Esophagus squamous epithelium (tissue), 5 donors: ENCODE measurements at regions not wholly inside any gene's neighbourhood (a gene's known extent, or its start where the extent isn't known, plus 50 kb on each side); places are given as distances from the start of the nearest gene placed in this dataset.

Source experiments
- DNase-seq: peaks from one replicate; lab custom pipeline; 2025; lab: John Stamatoyannopoulos, UW
- H3K27ac ChIP-seq, 4 donors: fragments of 200-600 bp; sonication (generic); one replicate each; pipeline ENCODE4 v1.5.1; 2016 to 2019; ENCODE audit warnings: mild to moderate bottlenecking in 1 of 4
- H3K27me3 ChIP-seq, 4 donors: fragments of 200-600 bp; sonication (generic); 1 replicate in 3 of 4; 2 replicates in 1 of 4; pipeline versions ENCODE4 v1.5.1 to v1.6.0; 2017 to 2021; ENCODE audit warnings: antibody characterized with exemption in 1 of 4
- H3K36me3 ChIP-seq, 3 donors: fragments of 200-600 bp; sonication (generic); one replicate each; pipeline ENCODE4 v1.5.1; 2016 to 2019
- H3K4me1 ChIP-seq, 3 donors: fragments of 200-600 bp; sonication (generic); one replicate each; pipeline ENCODE4 v1.5.1; 2017 to 2019
- H3K4me3 ChIP-seq, 4 donors: fragments of 200-600 bp; sonication (generic); 1 replicate in 3 of 4; 2 replicates in 1 of 4; pipeline ENCODE4 v1.5.1; 2016 to 2019; ENCODE audit warnings: mild to moderate bottlenecking in 2 of 4, moderate library complexity in 1 of 4
- H3K9me3 ChIP-seq, 3 donors: fragments of 200-600 bp; sonication (generic); one replicate each; pipeline ENCODE4 v1.5.1; 2016 to 2019
- POLR2A ChIP-seq, 4 donors: fragments of 450-650 bp; IDR thresholded peaks; one replicate each; pipeline ENCODE4 v1.6.1; 2017; ENCODE audit warnings: antibody characterized with exemption in 4 of 4, mild to moderate bottlenecking in 4 of 4, moderate library complexity in 3 of 4
- WGBS, 2 donors: methylation state at CpG; one replicate each; pipeline ENCODE4 v1.1.5; 2018; 5-methylcytosine and 5-hydroxymethylcytosine counted together
- intact Hi-C: fragments of 100-400 bp; cut with DNase I; formaldehyde crosslinking; loops from one replicate; pipeline ENCODE4 v1.15.0; 2022
- TF ChIP-seq, protein P1 (sequence below), 6 experiments: fragments of 450-650 bp in 4 of 6; fragments of 200-600 bp in 2 of 6; sonication (generic) in 2 of 6; IDR thresholded peaks; one replicate each; pipeline ENCODE4 v1.5.1; 2016 to 2019; ENCODE audit warnings: antibody characterized with exemption in 6 of 6, mild to moderate bottlenecking in 4 of 6, moderate library complexity in 4 of 6
- donor health status: DM: yes; HTN: yes; CAD: no.

DNA sequence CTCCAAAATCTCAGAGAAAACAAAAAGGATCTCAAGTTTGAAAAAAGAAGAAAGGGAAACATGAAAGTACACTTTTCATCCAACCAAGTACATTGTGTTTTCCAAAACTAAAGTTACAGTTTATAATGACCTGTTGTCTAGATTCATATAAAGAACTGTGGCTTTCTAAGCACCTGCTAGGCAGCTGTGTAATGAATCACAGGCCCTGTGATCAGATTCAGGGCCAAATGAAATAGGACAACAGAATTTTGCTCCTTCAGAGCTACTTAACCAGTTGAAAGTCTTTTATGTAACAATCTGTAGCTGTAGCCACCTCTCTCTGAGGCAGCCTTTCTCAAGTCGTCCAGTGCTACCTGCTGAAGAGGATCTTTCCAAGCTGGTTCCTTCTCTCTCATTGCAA is 960.0 kb upstream of the RAG2 start:
- Histone ChIP-seq H3K4me1 (no peaks in the 10 kb centered on the region), H3K27me3 (no peaks in the 10 kb centered on the region), H3K4me3 (no peak overlapping the region), H3K9me3 (no peaks in the 10 kb centered on the region), H3K27ac (no peak overlapping the region), H3K36me3 (no peaks in the 10 kb centered on the region)
- intact Hi-C loops, result no loop called here
- TF ChIP-seq, protein P1, sequence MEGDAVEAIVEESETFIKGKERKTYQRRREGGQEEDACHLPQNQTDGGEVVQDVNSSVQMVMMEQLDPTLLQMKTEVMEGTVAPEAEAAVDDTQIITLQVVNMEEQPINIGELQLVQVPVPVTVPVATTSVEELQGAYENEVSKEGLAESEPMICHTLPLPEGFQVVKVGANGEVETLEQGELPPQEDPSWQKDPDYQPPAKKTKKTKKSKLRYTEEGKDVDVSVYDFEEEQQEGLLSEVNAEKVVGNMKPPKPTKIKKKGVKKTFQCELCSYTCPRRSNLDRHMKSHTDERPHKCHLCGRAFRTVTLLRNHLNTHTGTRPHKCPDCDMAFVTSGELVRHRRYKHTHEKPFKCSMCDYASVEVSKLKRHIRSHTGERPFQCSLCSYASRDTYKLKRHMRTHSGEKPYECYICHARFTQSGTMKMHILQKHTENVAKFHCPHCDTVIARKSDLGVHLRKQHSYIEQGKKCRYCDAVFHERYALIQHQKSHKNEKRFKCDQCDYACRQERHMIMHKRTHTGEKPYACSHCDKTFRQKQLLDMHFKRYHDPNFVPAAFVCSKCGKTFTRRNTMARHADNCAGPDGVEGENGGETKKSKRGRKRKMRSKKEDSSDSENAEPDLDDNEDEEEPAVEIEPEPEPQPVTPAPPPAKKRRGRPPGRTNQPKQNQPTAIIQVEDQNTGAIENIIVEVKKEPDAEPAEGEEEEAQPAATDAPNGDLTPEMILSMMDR (IDR thresholded peaks at IDR 0.05), result no peak
- no peak for TF ChIP-seq POLR2A (IDR thresholded peaks at IDR 0.05)
- 13 to 22% methylated on average over 1 of the region's 1 CpG for WGBS, 2 donors
- DNase-seq, result no peak

DNA sequence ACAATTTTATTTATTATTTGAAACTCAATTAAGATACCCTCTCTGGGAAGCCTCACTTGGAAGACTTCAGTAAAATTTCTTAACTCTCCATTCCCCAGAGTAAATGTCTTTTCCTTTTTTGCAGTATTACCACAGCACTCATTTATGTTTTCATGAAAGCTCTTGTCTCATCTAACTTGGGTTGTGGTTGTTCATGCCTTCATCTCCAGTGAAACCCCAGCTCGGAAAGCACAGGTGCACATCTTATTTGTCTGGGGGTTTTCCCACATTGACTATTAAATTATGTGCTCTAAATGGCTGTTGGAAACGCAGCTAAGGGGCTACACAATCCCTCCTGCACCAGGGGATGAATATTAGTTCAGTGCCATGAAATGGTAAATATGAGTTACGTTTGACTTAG is 954.2 kb upstream of the RAG2 start:
- no peak for TF ChIP-seq POLR2A (IDR thresholded peaks at IDR 0.05)
- TF ChIP-seq, protein P1 (IDR thresholded peaks at IDR 0.05), result no peak
- Histone ChIP-seq H3K27ac (no peak overlapping the region), H3K4me3 (no peak overlapping the region), H3K9me3 (no peaks in the 10 kb centered on the region), H3K36me3 (no peaks in the 10 kb centered on the region), H3K4me1 (no peaks in the 10 kb centered on the region), H3K27me3 (no peaks in the 10 kb centered on the region)
- DNase-seq, result no peak
- intact Hi-C loops, result no loop called here
- WGBS, 2 donors, result 56 to 64% methylated on average over 3 of the region's 3 CpGs

DNA sequence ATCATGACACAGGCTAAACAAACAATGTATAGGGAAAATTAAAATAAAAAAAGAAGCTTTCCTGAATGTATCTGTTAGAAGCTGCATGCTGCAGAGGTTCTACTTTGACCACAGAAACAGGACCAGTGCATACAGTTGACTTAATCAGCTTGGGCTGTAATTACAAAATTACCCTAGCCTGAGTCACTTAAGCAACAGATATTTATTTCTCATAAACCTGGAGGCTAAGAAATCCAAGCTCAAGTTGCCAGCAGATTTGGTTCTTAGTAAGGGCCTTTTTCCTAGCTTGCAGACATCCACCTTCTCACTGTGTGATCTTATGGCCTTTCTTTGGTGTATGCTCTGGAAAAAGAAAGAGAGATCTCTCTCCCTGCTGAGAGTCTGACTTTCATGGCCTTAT is 946.5 kb upstream of the RAG2 start:
- H3K4me1 ChIP-seq, result no peaks in the 10 kb centered on the region
- no peaks in the 10 kb centered on the region for H3K36me3 ChIP-seq
- DNase-seq, result no peak
- H3K9me3 ChIP-seq, result no peaks in the 10 kb centered on the region
- H3K4me3 ChIP-seq, result no peak overlapping the region
- H3K27ac ChIP-seq, result no peak overlapping the region
- no peaks in the 10 kb centered on the region for H3K27me3 ChIP-seq
- TF ChIP-seq, protein P1 (IDR thresholded peaks at IDR 0.05), result no peak
- TF ChIP-seq POLR2A (IDR thresholded peaks at IDR 0.05), result no peak
- intact Hi-C loops, result no loop called here

DNA sequence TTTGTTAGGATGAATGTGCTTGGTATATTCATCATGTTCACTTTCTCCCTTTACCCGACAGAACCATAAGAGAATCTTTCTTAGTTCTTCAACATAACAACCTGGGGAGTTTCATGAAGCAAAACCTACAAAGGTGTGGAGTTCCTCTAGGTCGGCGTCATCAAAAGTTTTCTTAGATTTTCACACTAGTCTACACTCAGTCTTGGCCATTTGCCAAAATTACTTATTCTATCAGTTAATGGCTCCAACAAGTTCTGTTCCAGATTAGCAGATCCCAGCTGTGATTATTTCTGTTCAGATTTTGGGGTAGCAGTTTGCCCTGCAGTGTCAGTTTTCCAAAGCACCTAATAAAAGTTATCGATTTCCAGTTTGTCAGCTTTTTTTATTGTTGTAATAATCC is 935.8 kb upstream of the RAG2 start:
- H3K4me3 ChIP-seq, result no peak overlapping the region
- DNase-seq, result no peak
- H3K9me3 ChIP-seq, result peaks cover 0 to 6% (median 0%) of the 10 kb centered on the region in 3 donors
- TF ChIP-seq, protein P1 (IDR thresholded peaks at IDR 0.05), result no peak
- no peak for TF ChIP-seq POLR2A (IDR thresholded peaks at IDR 0.05)
- H3K4me1 ChIP-seq, result no peaks in the 10 kb centered on the region
- H3K27ac ChIP-seq, result no peak overlapping the region
- 82 to 90% methylated on average over 4 of the region's 4 CpGs for WGBS, 2 donors
- no peaks in the 10 kb centered on the region for H3K36me3 ChIP-seq
- intact Hi-C loops, result no loop called here
- no peaks in the 10 kb centered on the region for H3K27me3 ChIP-seq

DNA sequence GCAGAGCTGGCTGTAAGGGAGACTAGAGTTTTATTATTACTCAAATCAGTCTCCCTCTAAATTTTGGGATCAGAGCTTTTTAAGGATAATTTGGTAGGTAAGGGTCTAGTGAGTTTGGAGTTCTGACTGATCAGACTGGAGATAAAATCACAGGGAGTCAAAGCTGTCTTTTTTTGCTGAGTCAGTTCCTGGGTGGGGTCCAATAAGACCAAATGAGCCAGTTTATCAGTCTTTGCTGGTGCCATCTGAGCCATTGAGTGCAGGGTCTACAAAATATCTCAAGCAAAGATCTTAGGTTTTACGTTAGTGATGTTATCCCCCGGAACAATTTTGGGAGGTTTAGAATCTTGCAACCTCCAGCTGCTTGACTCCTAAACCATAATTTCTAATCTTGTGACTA is 935.1 kb upstream of the RAG2 start:
- intact Hi-C loops, result no loop called here
- no peak for TF ChIP-seq POLR2A (IDR thresholded peaks at IDR 0.05)
- TF ChIP-seq, protein P1 (IDR thresholded peaks at IDR 0.05), result no peak
- no peak overlapping the region for H3K27ac ChIP-seq
- no peaks in the 10 kb centered on the region for H3K4me1 ChIP-seq
- H3K9me3 ChIP-seq, result peaks cover 0 to 8% (median 0%) of the 10 kb centered on the region in 3 donors
- H3K36me3 ChIP-seq, result no peaks in the 10 kb centered on the region
- no peak for DNase-seq
- H3K27me3 ChIP-seq, result no peaks in the 10 kb centered on the region
- H3K4me3 ChIP-seq, result no peak overlapping the region
- WGBS, 2 donors, result 72 to 79% methylated on average over 2 of the region's 2 CpGs
